H1 (cell line): ENCODE measurements at regions not wholly inside any gene's neighbourhood (a gene's known extent, or its start where the extent isn't known, plus 50 kb on each side); places are given as distances from the start of the nearest gene placed in this dataset.

Source experiments
- CTCF ChIP-seq, 3 experiments: IDR thresholded peaks; 1 replicate in 2 of 3; 2 replicates in 1 of 3; pipeline versions ENCODE4 v1.5.1 to v1.6.1; 2011; ENCODE audit warnings: low read length in 3 of 3, mild to moderate bottlenecking in 3 of 3, inconsistent platforms in 2 of 3, low read depth in 1 of 3, moderate library complexity in 1 of 3; ENCODE audit not compliant: insufficient read depth in 1 of 3; ENCODE audit errors: control extremely low read depth in 1 of 3
- EZH2 ChIP-seq: fragments of 200-600 bp; sonication (generic); IDR thresholded peaks from 2 replicates; pipeline ENCODE4 v1.7.1; 2012; ENCODE audit warnings: low read depth, mild to moderate bottlenecking, moderate library complexity, low read length, inconsistent platforms; ENCODE audit not compliant: severe bottlenecking
- GTF2F1 ChIP-seq: IDR thresholded peaks from 2 replicates; pipeline ENCODE4 v1.6.1; 2012; ENCODE audit warnings: low read depth, low read length, improper control_type of control experiment, borderline replicate concordance
- PHF8 ChIP-seq: fragments of 200-600 bp; sonication (generic); conservative IDR thresholded peaks from 2 replicates; pipeline ENCODE4 v1.7.1; 2012; ENCODE audit warnings: low read depth, mild to moderate bottlenecking, inconsistent platforms, low read length, moderate library complexity
- POLR2A ChIP-seq, 2 experiments: IDR thresholded peaks; 1 replicate in 1 of 2; 2 replicates in 1 of 2; pipeline ENCODE4 v1.6.1; 2011; ENCODE audit warnings: low read depth in 2 of 2, low read length in 2 of 2, mild to moderate bottlenecking in 2 of 2; ENCODE audit errors: control extremely low read depth in 1 of 2
- TF ChIP-seq, protein P1 (sequence below): IDR thresholded peaks from 2 replicates; pipeline ENCODE4 v1.6.1; 2011; ENCODE audit warnings: low read length, improper control_type of control experiment
- TF ChIP-seq, protein P2 (sequence below): IDR thresholded peaks from 2 replicates; pipeline ENCODE4 v1.6.1; 2011; ENCODE audit warnings: low read depth, mild to moderate bottlenecking, low read length; ENCODE audit not compliant: insufficient read depth

- TF ChIP-seq POLR2A (IDR thresholded peaks at IDR 0.05; ENCODE audit: control extremely low read depth in 1 of 2, low read depth in 2 of 2, low read length in 2 of 2) (no peak), CTCF (IDR thresholded peaks at IDR 0.05; ENCODE audit: control extremely low read depth in 1 of 3, insufficient read depth in 1 of 3, low read depth in 1 of 3, low read length in 3 of 3) (no peak), EZH2 (no peak), PHF8 (no peak), GTF2F1 (no peak)
- TF ChIP-seq, protein P1, sequence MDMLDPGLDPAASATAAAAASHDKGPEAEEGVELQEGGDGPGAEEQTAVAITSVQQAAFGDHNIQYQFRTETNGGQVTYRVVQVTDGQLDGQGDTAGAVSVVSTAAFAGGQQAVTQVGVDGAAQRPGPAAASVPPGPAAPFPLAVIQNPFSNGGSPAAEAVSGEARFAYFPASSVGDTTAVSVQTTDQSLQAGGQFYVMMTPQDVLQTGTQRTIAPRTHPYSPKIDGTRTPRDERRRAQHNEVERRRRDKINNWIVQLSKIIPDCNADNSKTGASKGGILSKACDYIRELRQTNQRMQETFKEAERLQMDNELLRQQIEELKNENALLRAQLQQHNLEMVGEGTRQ, result no peak
- TF ChIP-seq, protein P2, sequence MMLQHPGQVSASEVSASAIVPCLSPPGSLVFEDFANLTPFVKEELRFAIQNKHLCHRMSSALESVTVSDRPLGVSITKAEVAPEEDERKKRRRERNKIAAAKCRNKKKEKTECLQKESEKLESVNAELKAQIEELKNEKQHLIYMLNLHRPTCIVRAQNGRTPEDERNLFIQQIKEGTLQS, result no peak
These were observed 129.8 kb downstream of the MACROH2A1 start for GRCh38 chr5:135269199-135269598.
